Lower lobe of right lung (tissue), 2 donors: ENCODE measurements at regions not wholly inside any gene's neighbourhood (a gene's known extent, or its start where the extent isn't known, plus 50 kb on each side); places are given as distances from the start of the nearest gene placed in this dataset.

Experiments used
- ATAC-seq, 2 donors: fragments of 200-7000 bp; cut with Tn5 transposase; one replicate each; pipeline ENCODE4 v1.9.1; 2020 to 2022; ENCODE audit warnings: mild to moderate bottlenecking in 2 of 2, moderate library complexity in 2 of 2
- DNase-seq: peaks from one replicate; pipeline ENCODE4 v3.0.0-alpha.2; 2020
- H3K27ac ChIP-seq: fragments of 200-600 bp; one replicate; pipeline ENCODE4 v1.8.0; 2022
- H3K27me3 ChIP-seq: fragments of 200-600 bp; one replicate; pipeline ENCODE4 v1.8.0; 2022; ENCODE audit warnings: low read depth
- H3K36me3 ChIP-seq: fragments of 200-600 bp; one replicate; pipeline ENCODE4 v1.8.0; 2022; ENCODE audit warnings: mild to moderate bottlenecking
- H3K4me1 ChIP-seq: fragments of 200-600 bp; one replicate; pipeline ENCODE4 v1.8.0; 2022
- H3K4me3 ChIP-seq: fragments of 200-600 bp; one replicate; pipeline ENCODE4 v1.8.0; 2022; ENCODE audit warnings: mild to moderate bottlenecking
- H3K9me3 ChIP-seq: fragments of 200-600 bp; one replicate; pipeline ENCODE4 v1.8.0; 2022
- CTCF ChIP-seq: fragments of 200-600 bp; IDR thresholded peaks from one replicate; pipeline ENCODE4 v1.8.0; 2022; ENCODE audit warnings: antibody characterized with exemption, mild to moderate bottlenecking
- intact Hi-C: fragments of 100-400 bp; cut with DNase I; formaldehyde crosslinking; loops from one replicate; pipeline ENCODE4 v1.11.0; 2022
- donor health status: DM: no; HTN: yes; CAD: no; lungs with severe emphysema.

DNA sequence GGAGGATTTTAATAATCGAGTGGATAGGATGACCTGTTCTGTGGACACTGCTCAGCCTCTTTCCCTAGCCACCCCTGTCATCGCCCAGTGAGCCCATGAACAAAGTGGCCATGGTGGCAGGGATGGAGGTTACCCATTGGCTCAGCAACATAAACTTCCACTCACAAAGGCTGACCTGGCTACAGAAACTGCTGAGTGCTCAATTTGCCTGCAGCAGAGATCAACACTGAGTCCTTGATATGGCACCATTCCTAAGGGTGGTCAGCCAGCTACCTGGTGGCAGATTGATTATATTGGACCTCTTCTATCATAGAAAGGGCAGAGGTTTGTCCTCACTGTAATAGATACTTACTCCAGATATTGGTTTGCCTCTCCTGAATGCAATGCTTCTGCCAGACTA lies 465.4 kb upstream of the FBXO33 start:
- no peak for ATAC-seq
- no peaks in the 10 kb centered on the region for H3K27me3 ChIP-seq
- H3K36me3 ChIP-seq: no peaks in the 10 kb centered on the region
- no peak overlapping the region for H3K27ac ChIP-seq
- peaks cover 5% of the 10 kb centered on the region for H3K9me3 ChIP-seq
- no peak overlapping the region for H3K4me3 ChIP-seq
- no peaks in the 10 kb centered on the region for H3K4me1 ChIP-seq
- no peak for TF ChIP-seq CTCF
- intact Hi-C loops: no loop called here
- DNase-seq: no peak

- intact Hi-C loops: no loop called here
- Histone ChIP-seq H3K36me3 (no peaks in the 10 kb centered on the region), H3K27me3 (no peaks in the 10 kb centered on the region), H3K27ac (no peak overlapping the region), H3K4me3 (no peak overlapping the region), H3K9me3 (no peaks in the 10 kb centered on the region), H3K4me1 (no peaks in the 10 kb centered on the region)
- DNase-seq: no peak
- no peak for TF ChIP-seq CTCF
- ATAC-seq: no peak
Observed at GRCh38 chr14:39890026-39890425, 457.8 kb upstream of the FBXO33 start.

DNA sequence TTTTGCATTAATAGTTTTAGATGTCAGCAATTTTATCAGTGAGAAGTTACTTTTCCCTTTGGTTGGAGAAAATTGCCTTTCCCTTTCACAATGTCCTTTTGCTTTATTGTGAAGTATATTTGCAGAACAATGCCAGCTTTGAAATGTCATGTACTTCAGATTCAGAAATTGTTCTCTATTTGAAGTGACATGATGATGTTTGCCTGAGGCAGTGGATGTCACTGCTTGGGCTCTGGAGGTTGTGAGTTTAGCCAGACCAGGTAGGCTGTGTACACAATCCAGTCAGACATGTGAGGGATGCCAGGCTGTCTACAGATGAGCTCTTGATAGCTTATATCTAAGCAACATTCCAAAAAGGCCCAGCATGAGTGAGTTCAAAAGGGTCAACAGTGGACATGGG lies 451.9 kb upstream of the FBXO33 start:
- Histone ChIP-seq H3K9me3 (no peaks in the 10 kb centered on the region), H3K4me1 (no peaks in the 10 kb centered on the region), H3K36me3 (no peaks in the 10 kb centered on the region), H3K27ac (no peak overlapping the region), H3K4me3 (no peak overlapping the region), H3K27me3 (no peaks in the 10 kb centered on the region)
- DNase-seq (no peak), ATAC-seq (no peak)
- intact Hi-C loops: no loop called here
- TF ChIP-seq CTCF: no peak

DNA sequence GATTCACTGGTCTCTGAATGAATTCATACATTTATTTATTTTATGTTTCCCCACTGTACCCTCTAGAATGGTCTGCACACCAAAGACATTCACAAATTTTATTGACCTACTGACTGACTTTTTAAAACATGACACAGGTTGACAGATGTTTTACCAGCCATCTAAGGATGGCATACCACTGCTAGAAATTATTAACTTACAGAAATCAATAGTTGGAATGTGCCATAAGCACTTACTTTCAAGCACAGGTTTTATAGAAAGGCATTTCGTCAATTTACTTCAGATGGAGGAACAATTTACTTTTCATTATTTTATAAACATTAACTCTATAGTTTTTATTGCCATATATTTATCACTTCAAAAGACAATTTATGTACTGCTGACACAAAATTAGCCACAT lies 448.7 kb upstream of the FBXO33 start:
- Histone ChIP-seq H3K36me3 (no peaks in the 10 kb centered on the region), H3K4me1 (no peaks in the 10 kb centered on the region), H3K9me3 (no peaks in the 10 kb centered on the region), H3K4me3 (no peak overlapping the region), H3K27ac (no peak overlapping the region), H3K27me3 (no peaks in the 10 kb centered on the region)
- TF ChIP-seq CTCF: no peak
- ATAC-seq (no peak), DNase-seq (no peak)
- intact Hi-C loops: no loop called here

- Histone ChIP-seq H3K4me1 (no peaks in the 10 kb centered on the region), H3K27ac (no peak overlapping the region), H3K27me3 (no peaks in the 10 kb centered on the region), H3K36me3 (no peaks in the 10 kb centered on the region), H3K9me3 (no peaks in the 10 kb centered on the region), H3K4me3 (no peak overlapping the region)
- intact Hi-C loops: no loop called here
- ATAC-seq (no peak), DNase-seq (no peak)
- no peak for TF ChIP-seq CTCF
Observed at GRCh38 chr14:39880106-39880695, 448.0 kb upstream of the FBXO33 start.
